ENCODE measurements at regions not wholly inside any gene's neighbourhood (a gene's known extent, or its start where the extent isn't known, plus 50 kb on each side); places are given as distances from the start of the nearest gene placed in this dataset.

DNA sequence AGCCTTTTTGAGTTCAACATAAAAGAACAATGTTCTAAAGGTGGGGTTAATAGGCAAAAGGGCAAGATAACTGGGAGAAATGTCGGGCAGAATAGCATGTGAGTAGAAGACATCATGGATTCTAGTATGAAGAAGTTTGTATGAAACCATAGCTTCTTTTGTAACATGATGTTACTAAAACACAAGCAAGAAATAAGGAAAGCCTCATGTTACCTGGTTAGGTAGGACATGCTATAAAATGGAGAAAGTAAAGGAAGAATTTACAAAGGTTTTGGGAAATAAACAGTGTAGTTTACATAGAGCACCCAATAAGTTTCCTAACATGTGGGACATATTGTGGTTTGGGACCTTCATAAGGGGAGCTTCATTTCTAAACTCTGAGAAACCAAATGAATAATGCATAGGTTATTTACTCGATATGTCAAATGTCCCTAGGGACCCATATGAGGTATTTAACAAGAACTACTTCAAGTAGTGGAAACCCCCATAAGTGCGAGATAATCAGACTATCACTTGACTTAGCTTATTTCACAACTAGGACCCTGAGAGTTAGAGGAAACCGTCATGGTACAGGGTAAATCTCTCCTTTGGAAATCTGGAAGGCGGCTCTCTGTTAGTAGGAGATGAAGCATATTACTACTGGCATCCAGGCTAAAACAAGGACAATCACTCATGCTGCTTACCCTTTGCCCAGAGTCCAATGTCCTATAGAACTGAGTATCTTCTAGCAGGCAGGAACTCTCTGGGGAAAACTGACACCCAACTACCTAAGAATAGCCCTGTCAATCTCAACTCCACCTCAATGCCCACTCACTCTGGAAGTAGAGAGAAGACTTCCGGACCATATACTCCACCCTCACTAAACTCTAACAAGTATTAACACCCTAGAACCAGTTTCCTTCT is 57.5 kb downstream of the ILRUN start:
- Histone ChIP-seq H3K4me1 (no peaks in the 10 kb centered on the region), H3K4me3 (no peak overlapping the region), H3K9me3 (no peaks in the 10 kb centered on the region), H3K27me3 (no peaks in the 10 kb centered on the region), H3K36me3 (peaks cover 0 to 6% (median 2%) of the 10 kb centered on the region in 4 donors), H3K27ac (no peak overlapping the region)
- TF ChIP-seq POLR2A (IDR thresholded peaks at IDR 0.05): no peak
- no peak for TF ChIP-seq EP300 (IDR thresholded peaks at IDR 0.05)
- TF ChIP-seq POLR2AphosphoS5 (IDR thresholded peaks at IDR 0.05): no peak
- TF ChIP-seq, protein P1, sequence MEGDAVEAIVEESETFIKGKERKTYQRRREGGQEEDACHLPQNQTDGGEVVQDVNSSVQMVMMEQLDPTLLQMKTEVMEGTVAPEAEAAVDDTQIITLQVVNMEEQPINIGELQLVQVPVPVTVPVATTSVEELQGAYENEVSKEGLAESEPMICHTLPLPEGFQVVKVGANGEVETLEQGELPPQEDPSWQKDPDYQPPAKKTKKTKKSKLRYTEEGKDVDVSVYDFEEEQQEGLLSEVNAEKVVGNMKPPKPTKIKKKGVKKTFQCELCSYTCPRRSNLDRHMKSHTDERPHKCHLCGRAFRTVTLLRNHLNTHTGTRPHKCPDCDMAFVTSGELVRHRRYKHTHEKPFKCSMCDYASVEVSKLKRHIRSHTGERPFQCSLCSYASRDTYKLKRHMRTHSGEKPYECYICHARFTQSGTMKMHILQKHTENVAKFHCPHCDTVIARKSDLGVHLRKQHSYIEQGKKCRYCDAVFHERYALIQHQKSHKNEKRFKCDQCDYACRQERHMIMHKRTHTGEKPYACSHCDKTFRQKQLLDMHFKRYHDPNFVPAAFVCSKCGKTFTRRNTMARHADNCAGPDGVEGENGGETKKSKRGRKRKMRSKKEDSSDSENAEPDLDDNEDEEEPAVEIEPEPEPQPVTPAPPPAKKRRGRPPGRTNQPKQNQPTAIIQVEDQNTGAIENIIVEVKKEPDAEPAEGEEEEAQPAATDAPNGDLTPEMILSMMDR (IDR thresholded peaks at IDR 0.05): no peak
- DNase-seq (no peak), ATAC-seq (ENCODE audit: low FRiP score in 2 of 2) (no peak)
- WGBS, 2 donors: 83 to 91% methylated on average over 6 of the region's 6 CpGs

DNA sequence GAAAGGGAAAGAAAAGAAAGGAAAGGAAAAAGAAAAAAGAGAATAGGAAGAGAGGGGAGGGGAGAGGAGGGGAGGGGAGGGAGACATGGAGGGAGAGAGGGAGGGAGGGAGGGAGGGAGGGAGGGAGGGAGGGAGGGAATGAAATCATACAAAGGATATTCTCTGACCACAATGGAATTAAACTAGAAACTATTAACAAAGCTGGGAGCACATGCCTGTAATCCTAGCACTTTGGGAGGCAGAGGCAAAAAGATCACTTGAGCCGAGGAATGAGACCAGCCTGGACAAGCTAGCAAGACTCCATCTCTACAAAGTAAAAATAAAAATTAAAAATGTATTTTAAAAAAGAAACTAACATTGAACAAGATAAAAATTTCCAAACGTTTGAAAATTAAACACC is 62.8 kb downstream of the ILRUN start:
- H3K27me3 ChIP-seq: no peaks in the 10 kb centered on the region
- no peaks in the 10 kb centered on the region for H3K36me3 ChIP-seq
- H3K9me3 ChIP-seq: no peaks in the 10 kb centered on the region
- ATAC-seq (ENCODE audit: low FRiP score in 2 of 2) (no peak), DNase-seq (no peak)
- no peak overlapping the region for H3K27ac ChIP-seq
- 38 to 58% methylated on average over 2 of the region's 2 CpGs for WGBS, 2 donors
- H3K4me3 ChIP-seq: no peak overlapping the region
- H3K4me1 ChIP-seq: peaks cover 0 to 2% (median 0%) of the 10 kb centered on the region in 4 donors
- no peak for TF ChIP-seq POLR2A (IDR thresholded peaks at IDR 0.05)

DNA sequence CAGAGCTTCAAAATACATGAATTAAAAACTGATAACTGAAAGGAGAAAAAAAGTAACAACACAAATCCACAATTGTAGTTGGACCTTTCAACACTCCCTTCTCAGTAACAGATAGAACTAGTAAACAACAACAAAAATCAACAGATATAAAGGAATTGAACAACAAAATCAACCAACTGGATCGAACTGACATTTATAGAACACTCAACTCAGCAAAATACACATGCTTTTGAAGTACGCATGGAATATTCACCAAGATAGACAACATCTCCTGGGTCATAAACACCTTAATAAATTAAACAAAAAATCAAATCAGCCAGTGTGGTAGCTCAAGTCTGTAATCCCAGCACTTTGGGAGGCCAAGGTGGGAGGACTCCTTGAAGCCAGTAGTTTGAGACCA is 63.3 kb downstream of the ILRUN start:
- Histone ChIP-seq H3K27ac (no peak overlapping the region), H3K4me1 (peaks cover 0 to 2% (median 0%) of the 10 kb centered on the region in 4 donors), H3K9me3 (no peaks in the 10 kb centered on the region), H3K4me3 (no peak overlapping the region), H3K36me3 (no peaks in the 10 kb centered on the region), H3K27me3 (no peaks in the 10 kb centered on the region)
- TF ChIP-seq EP300 (IDR thresholded peaks at IDR 0.05): no peak
- no peak for TF ChIP-seq POLR2AphosphoS5 (IDR thresholded peaks at IDR 0.05)
- no peak for TF ChIP-seq POLR2A (IDR thresholded peaks at IDR 0.05)
- TF ChIP-seq, protein P1 (IDR thresholded peaks at IDR 0.05): no peak
- no peak for ATAC-seq (ENCODE audit: low FRiP score in 2 of 2)
- no peak for DNase-seq
- 96 to 98% methylated on average over 2 of the region's 2 CpGs for WGBS, 2 donors

DNA sequence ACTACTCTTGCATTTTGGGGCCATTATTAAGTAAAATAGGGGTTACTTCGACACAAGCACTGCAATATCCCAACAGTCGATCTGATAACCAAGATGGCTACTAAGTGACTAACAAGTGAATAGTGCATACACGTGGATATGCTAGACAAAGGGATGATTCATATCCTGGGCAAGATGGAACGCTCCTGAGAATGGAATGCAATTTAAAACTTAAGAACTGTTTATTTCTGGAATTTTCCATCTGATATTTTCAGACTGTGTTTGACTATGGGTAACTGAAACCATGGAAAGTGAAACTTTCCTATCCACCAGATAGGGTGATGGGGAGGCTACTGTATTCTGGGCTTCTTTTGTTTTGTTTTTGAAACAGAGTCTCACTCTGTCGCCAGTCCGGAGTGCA is 66.5 kb downstream of the ILRUN start:
- WGBS, 2 donors: 78 to 81% methylated on average over 6 of the region's 6 CpGs
- H3K9me3 ChIP-seq: no peaks in the 10 kb centered on the region
- no peak overlapping the region for H3K4me3 ChIP-seq
- TF ChIP-seq EP300 (IDR thresholded peaks at IDR 0.05): no peak
- TF ChIP-seq, protein P1 (IDR thresholded peaks at IDR 0.05): no peak
- TF ChIP-seq POLR2A (IDR thresholded peaks at IDR 0.05): no peak
- no peak for TF ChIP-seq POLR2AphosphoS5 (IDR thresholded peaks at IDR 0.05)
- H3K27ac ChIP-seq: no peak overlapping the region
- no peaks in the 10 kb centered on the region for H3K36me3 ChIP-seq
- H3K4me1 ChIP-seq: peaks cover 0 to 2% (median 0%) of the 10 kb centered on the region in 4 donors
- no peaks in the 10 kb centered on the region for H3K27me3 ChIP-seq
- no peak for ATAC-seq (ENCODE audit: low FRiP score in 2 of 2)
- no peak for DNase-seq

DNA sequence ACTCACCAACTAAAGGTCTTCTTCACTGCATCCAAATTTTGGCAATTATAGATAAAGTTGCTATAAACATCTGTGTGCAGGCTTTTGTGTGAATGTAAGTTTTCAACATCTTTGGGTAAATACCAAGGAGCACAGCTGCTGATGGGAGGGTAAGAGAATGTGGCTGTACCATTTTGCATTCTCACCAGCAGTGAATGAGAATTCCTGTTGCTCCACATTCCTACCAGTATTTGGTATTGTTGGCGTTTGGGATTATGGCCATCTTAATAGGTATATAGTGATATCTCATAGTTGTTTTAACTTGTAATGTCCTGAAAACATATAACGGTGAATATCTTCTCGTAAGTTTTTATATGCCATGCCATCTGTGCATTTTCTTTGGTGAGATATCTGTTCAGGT is 69.3 kb downstream of the ILRUN start:
- TF ChIP-seq, protein P1 (IDR thresholded peaks at IDR 0.05): no peak
- TF ChIP-seq POLR2A (IDR thresholded peaks at IDR 0.05): no peak
- TF ChIP-seq POLR2AphosphoS5 (IDR thresholded peaks at IDR 0.05): no peak
- TF ChIP-seq EP300 (IDR thresholded peaks at IDR 0.05): no peak
- Histone ChIP-seq H3K27ac (no peak overlapping the region), H3K36me3 (no peaks in the 10 kb centered on the region), H3K4me1 (peaks cover 0 to 2% (median 0%) of the 10 kb centered on the region in 4 donors), H3K27me3 (no peaks in the 10 kb centered on the region), H3K9me3 (no peaks in the 10 kb centered on the region), H3K4me3 (no peak overlapping the region)
- 89 to 93% methylated on average over 3 of the region's 3 CpGs for WGBS, 2 donors
- DNase-seq (no peak), ATAC-seq (ENCODE audit: low FRiP score in 2 of 2) (no peak)

Measured in upper lobe of left lung (tissue), 6 donors.